GM21717 (cell line): ENCODE measurements at regions not wholly inside any gene's neighbourhood (a gene's known extent, or its start where the extent isn't known, plus 50 kb on each side); places are given as distances from the start of the nearest gene placed in this dataset.

Source experiments
- ATAC-seq: cut with Tn5 transposase; IDR thresholded peaks from one replicate; pipeline ENCODE4 v1.9.1; 2021; ENCODE audit warnings: mild to moderate bottlenecking, moderate library complexity; ENCODE audit not compliant: unreplicated experiment

DNA sequence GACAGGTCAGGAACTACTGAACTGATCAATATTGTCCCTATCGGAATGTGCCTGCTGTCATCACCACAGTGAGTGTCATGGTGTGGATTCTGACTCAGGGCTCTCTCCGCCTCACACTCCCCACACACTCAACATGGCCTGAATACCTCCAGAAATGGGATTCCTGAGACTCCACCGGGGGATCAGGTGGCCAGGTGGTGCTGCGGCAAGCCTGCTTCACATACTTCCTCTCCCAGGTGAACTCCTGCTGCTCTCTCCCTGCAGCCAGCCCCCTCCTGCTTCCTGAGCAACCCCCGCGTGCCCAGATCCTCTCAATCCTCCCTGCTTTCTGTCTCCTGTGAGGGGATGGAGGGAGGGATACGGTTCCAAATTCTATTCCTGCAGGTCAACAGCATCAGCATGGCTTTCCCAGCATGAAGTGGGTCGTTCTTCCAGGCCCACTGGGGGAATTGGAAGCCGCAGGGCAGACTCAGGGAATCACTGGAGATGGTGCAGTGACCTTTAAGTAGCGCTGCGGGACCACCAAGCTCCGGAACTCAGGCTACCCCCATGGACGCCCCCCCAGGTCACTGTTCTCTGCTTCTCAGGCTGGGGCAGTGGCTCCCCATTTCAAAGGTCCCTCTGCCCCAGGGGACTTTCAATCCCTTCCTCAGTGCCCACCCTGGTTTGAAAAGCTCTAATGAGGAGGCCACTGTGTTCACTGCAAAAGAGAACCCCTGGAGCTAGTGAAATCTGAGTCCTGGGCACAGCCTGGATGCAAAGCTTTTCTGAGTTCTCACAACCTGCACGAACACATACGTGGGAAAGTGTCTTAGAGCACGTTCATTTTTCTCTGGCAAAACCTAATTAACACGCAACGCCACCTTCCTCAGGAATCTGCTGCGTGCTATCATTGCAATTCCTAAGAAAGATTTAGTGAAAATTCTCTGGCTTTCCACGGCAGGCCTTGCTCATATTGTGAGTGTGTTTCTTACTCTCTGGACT, 168.4 kb downstream of the ZFP36L2 start:
- no peak for ATAC-seq

DNA sequence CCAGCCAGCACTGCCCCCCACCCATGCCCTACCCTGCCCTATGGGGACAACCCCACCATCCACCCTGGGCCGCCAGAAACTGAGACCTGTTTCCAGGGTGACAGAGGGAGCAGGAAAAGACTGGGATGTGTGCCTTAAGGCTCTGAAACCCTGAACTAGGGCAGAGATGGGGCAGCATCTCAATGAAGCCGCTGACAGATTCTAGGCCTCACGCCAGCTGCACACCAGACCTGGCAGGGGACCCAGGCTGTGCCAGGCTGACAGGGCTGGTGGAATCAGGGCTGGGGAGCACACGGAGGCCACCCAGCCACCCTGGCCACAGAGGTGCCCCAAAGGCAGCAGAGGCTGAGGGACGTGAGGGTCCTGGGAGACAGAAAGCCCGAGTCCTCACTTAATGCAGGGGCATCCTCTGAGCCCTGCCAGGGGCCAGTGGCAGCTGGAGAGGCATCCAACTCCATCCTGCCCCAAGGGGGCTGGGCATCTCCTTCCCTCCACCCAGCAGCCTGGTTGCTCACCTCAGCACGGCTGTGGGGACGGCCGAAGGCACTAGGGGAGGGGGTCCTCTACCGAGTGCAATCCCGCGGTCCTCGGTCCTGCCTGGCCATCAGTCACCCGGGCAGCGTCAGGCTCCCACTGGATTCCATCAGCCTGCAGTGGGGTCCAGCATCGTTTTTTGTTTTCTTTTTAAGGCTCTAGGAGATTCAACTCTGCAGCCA, 169.2 kb downstream of the ZFP36L2 start:
- ATAC-seq, result no peak

DNA sequence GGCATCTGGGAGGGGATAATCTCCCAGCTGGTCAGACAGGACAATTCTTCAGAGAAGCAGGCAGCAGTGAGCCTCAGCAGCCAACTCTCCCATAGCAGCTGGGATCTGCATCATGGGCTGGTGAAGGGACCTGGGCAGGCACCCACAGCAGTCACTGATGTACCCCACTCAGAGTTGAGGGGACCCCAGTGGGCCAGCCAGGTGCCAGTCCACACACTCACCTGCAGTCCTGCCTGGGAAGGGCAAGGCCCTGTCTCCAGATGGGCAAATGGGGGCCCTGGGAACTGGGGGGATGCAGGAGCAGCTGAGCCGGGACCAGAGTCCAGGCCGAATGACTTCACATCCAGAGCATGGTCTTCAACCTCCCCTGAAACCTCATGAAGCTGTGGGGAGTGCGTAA, 170.4 kb downstream of the ZFP36L2 start:
- no peak for ATAC-seq

DNA sequence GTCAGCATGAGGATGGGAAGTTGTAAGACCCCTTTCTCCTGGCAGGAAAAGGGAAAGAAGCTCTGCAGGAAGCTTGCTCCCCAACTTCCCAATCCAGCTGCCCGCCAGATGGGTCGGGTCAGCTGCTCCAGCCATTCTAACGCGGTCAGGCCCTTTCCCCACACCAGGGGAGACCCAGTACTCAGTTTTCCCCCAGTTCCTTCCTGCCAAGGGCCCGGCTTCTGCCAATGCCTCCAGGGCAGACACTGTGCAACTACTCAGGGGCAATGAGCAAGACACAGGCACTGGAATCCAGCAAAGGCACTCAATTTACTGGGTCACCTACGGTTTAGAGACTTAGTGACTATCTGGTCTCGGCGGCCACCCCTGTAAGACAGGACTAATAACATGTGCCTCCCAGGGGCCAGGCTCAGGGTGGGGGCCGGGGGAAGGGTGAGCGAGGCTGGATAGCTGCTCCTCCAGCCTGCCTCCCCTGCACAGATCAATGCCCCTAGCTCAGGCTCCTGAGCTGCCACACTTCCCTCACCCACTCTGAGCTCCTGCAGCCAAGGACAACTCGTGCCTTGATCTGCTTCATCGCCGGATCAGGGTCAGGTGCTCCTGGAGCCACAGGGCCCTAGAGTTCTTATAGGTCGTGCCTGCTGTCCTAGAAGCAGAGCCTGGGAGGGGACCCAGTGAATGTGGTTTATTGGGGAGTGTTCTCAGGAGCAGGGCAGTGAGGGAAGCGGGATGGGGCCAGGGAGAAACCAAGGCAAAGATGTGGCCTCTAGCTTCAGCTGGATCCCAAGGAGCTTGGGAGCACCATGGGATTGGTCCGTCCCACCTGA, 171.1 kb downstream of the ZFP36L2 start:
- no peak for ATAC-seq

DNA sequence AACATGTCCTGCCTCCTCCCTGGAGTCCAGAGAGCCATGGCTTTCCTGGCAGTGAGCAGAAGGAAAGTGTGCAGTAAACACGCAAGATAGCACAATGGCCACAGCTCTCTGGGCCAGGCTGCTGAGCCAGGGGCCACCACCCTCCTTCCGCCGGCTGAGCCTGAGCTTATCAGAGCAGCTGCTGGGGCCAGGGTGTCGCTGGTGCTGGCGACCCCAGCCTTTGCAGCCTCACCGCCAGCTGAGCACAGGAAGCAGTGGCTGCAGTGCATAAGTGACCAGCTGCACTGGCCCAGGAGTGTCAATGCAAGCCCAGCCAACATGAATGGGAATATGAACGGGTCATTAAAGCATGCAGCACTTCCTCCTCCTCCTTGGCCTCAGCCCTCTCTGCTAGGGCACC, 172.0 kb downstream of the ZFP36L2 start:
- ATAC-seq, result no peak

DNA sequence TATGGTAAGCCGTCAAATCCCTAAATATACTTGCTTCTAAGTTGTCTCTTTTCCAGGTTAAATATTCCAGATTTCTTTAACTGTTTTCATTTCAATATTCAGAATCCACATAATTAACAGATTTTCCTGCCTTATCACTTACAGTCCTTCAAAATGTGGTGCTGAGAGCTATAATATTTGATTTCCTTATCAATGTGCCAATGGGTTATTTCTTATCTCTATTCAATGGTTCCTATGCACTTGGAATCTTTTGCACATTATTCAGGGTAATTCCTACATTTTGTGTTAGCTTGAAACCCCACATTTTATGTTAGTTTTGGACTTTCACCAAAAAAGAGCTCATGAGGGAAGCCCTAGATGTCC, 173.5 kb downstream of the ZFP36L2 start:
- ATAC-seq, result no peak

DNA sequence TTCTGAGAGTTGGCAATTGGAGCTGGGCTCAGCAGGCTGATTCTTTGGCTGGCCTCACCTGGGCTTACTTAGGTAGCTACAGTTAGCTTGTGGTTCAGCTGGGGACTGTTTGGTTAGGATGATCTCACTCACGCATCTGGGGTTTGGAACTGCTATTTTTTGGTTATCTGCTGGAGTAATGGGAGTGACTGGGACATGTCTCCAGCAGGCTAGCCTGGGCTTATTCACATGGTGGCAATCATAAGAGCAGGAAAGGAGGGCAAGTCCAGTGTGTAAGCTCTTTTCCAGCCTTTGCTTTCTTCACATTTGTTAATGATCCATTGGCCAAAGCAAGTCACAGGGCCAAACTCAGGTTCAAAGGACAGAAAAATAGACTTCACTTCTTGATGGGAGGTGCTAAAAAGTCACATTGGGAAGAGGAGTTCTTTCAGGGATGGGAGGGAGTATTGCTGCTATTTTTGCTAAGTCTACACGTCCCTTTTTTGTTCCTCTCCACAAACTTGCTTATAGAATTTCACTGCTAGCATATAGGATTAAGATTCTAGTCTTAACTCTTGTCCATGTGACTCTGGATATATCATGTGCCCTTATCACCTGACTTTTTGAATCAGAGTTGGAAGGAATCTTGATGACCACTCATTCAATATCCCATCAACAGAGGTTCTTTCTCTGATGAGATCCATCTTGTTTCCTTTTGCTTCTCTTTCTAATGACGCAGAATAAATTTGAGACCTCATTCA, 174.0 kb downstream of the ZFP36L2 start:
- ATAC-seq, result no peak

DNA sequence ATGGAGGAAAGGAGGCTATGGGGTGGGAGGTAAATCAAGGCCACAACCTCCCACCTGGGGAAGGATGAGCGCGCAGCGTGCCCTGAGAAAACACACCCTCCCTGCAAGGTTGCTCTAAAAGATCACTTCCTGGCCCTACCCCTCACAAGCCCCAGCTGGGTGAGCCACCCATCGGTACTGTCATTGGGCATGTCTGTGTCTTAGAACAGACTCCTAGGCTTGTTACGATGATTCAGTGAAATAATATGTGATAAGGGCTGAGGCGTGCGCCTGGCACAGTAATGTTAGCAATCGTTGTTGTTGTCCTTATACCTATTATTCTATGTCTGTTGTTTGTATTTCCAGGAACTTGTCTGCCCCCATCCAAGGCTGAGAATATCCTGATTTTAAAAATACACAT, 175.1 kb downstream of the ZFP36L2 start:
- no peak for ATAC-seq

DNA sequence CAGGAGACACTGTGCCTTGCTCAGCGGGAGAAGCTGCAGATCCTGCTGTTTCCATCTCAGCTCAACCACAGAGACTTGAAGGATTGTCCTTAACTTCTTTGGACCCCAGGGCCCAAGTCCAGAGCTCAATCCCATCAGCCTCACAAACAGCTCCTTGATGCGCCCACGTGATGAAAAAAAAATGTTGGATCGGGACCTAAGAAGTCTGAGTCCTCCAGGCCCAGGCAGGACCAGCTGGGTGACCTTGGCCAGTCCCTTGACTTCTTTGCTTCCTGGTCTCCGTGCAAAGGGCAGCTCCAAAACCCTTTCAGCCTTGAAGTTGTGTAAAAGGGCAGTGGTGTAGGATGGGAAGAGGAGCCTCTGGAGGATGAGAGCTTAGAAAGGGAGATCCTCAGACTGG, 175.5 kb downstream of the ZFP36L2 start:
- ATAC-seq, result no peak

DNA sequence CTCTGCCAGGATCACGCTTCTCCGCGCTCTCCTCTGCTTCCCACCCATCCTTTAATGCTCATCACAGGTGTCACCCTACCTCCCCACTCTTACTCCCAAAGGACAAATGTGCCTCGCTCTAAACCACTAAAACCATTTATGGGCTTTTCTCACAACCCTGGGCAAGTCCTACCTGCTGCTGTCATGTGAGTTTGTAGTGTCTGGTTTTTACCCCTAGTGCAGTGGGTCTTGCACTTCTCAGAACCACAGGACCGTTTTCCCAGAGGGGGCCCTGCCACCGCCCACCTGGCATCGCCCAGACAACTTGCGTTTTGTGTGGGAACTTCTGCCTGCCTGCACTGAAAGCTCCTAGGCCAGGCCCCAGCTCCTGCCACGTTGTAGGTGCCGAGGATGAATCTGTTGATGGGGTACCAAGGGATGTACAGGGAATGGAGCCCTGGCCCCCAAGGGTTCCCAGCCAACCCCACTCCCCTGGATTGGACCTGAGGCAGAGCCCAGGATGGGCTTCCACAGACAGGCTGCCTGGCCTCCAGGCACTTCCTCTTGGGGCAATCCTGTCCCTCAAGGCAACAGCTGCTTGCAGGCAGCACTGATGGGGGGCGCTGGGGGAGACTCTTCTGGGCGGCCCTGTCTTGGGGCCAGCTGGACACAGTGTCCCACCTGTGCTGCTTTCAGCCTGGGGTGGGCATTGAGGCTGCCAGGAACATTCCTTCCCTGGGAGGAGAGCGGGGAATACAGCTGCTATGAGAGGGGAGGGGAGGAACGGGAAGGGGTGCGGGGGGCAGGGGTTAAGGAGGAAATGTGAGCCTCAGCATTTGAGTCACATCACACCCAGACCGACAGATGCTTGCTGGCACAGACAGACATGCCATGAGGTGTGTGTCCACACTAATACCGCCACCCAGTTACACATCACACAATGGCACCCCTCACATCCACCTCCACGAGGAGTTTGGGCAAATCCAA, 176.3 kb downstream of the ZFP36L2 start:
- no peak for ATAC-seq

DNA sequence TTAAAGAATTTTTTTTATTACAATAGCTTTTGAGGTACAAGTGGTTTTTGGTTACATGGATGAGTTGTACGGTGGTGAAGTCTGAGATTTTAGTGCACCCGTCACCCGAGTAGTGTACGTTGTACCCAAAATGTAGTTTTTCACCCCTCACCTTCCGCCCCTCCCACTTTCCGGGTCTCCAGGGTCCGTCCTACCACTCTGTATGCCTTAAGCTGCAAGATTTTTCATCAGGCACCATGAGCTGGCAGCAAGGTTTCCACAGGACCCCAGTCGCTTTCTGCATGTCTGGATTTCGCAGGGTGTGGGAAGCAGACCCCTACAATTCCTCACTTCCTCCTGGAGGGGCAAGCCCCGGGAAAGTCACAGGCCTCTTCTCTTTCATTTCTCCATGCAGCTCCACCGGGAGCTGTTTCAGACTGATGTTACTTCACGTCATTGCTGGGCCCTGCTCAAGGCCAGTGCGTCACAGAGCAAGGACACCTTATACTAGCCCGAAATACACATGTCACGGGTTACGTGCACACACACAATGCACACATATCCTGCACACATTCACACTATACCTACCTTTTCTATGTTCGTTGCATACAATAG, 179.1 kb downstream of the ZFP36L2 start:
- no peak for ATAC-seq

DNA sequence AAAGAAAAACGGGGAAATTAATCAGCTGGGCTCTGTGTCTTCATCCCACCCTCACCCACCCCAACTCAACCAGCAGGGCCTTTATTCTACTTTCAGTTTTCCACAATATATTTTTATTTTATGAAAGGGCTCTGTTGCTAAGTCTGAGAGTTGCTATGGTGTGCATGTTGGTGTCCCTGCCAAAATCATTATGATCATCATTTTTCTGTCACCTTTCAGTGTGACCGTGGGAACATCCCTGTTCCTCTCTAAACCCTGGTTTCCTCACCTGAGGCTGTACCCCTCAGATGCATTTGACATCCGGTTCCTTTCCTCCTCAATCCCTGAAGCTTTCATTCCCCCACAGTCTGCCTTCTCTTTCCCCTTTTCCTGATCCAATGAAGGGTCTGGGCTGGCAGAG, 180.5 kb downstream of the ZFP36L2 start:
- ATAC-seq, result no peak

DNA sequence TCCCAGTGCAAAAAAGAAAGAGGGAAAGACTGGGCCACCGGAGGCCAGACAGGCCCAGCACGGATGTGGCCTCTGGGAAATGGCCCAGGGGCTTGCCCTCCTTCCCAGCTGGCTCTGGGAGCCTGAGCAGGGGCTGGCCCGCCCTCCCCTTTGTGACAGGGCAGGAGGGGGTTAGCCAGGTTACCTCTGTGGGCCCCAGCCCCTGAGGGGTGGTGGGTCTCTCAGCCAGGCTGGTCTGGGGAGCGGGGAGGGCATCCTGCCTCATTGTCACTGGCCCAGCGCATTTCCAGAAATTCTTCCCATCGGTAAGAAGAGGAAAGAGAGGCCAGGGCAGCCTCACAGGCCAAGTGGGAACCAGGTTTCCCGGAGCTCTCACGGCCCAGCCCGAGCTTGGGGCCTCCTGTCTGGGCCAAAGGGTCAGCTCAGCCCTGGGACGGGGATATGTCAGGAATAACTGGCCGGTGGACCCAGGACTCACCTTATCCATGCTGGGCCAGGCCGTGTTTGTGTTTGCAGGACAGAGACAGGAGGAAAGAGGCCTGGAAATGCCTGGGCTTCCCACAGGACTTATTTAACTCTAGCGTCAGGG, 182.2 kb downstream of the ZFP36L2 start:
- ATAC-seq, result no peak

DNA sequence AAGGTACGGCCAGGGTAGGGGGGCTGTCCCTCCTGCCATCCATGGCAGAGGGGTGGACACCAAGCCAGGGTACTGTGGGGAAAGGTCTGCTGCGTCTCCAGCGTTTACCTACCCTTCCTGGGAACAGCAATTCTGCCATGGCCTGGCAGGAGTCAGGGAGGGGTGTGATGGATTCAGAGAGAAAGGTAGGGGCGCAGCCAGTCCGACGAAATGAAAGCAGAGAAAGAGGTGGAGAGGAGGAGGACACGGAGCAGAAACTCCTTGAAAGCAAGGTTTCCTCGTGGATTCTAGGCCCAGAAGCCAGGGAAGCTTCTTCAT, 182.9 kb downstream of the ZFP36L2 start:
- ATAC-seq, result no peak

DNA sequence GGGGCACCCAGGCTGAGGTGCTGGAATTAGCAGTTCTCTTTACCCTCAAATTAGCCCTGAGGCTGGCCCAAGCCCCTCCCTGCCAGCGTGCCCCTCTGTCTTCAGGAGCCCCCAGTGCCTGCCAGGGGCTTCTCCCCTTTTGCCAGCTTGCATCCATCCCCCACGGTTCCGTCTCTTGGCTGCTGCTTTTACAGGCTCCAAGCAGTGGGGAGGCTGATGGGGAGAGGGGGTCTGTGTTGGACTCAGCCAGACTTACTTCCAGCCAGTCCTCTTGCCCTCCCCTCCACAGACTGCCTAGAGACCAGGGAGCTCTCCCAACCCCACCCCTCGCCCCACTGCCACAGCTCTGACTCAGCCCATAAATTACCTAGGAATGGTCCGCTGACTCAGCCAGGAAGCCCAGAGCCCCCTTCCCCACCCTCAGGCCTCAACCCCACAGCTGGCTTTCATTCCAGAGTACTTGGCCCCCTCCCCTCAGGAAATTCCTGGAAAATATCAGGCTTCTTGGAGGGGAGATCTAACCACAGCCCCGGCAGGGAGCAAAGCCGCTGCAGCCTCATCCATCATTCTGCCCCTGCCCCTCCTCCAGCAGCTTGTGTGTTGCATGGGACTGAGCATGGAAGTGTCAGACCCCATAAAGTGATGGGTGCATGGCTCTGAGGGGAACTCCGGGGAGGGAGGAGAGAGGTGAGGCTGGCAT, 184.6 kb downstream of the ZFP36L2 start:
- ATAC-seq, result no peak

DNA sequence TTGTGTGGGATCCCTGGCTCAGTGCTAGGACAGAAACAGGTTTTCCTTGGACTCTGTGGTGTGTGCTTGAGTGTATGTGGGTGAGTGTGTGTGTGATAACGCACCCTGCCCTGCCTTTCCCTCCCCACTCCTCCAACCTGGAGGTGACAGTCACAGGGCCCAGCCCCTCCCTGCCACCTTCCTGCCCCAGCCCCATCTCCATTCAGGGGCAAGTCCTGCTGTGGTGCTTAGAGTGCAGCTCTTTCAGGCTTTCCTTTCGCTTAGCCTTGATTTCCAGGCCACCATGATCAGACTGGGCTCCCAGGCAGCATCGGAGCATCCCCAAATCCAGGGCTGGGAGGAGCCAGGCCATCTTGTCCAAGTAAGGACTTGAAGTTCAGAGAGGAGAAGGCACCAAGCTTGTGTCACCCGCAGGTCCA, 185.2 kb downstream of the ZFP36L2 start:
- no peak for ATAC-seq

DNA sequence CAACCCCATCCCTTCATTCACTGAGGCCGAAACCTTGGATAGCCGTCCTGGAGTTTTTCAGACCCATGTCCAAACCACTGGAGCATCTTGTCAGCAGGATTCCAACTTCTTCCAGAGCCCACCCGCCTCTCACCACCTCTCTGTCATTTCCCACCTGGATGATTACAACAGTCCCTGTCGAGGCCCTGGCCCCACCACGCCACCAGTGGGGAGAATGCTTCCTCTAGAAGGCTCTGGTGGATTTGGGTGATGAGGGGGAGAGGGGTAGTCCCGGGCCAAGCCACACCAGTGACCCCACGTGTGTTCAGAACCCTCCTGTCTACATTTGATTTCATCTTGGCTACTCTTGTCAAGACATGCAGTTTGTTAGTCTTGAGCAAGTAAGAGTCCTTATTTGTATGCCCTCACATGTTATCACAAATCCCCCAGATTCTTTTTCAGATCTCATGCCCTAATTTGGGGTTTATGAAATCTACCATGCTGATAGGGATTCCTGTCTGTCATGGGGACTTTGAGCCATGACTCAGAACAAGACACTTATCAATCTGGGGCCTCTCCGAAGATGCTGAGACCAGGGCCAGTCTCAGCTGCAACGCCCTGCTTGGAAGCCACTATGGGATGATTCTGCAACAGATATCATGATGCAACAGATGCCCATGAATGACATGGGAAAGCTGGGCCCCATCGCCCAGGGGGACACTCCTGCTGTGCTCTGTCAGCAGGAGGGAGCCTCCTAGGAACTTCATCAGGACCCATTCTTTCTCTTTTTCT, 186.1 kb downstream of the ZFP36L2 start:
- ATAC-seq, result no peak
